Breast epithelium (tissue), 4 donors: ENCODE measurements at regions not wholly inside any gene's neighbourhood (a gene's known extent, or its start where the extent isn't known, plus 50 kb on each side); places are given as distances from the start of the nearest gene placed in this dataset.

Experiments
- DNase-seq, 2 donors: peaks; one replicate each; pipeline ENCODE4 v3.0.0-alpha.2; 2019; ENCODE audit warnings: low spot score in 2 of 2
- H3K27ac ChIP-seq, 2 donors: fragments of 200-600 bp; sonication (generic) in 1 of 2; one replicate each; pipeline ENCODE4 v1.5.1; 2016 to 2019; ENCODE audit warnings: mild to moderate bottlenecking in 1 of 2
- H3K27me3 ChIP-seq, 2 donors: fragments of 200-600 bp; sonication (generic) in 1 of 2; one replicate each; pipeline versions ENCODE4 v1.5.1 to v1.6.0; 2017 to 2019; ENCODE audit warnings: control low read depth in 1 of 2, mild to moderate bottlenecking in 1 of 2
- H3K36me3 ChIP-seq: fragments of 200-600 bp; one replicate; pipeline ENCODE4 v1.5.1; 2019
- H3K4me1 ChIP-seq, 2 donors: fragments of 200-600 bp; sonication (generic); one replicate each; pipeline ENCODE4 v1.5.1; 2016 to 2019; ENCODE audit warnings: control low read depth in 1 of 2
- H3K4me3 ChIP-seq, 3 donors: fragments of 200-600 bp; sonication (generic); 1 replicate in 2 of 3; 2 replicates in 1 of 3; pipeline ENCODE4 v1.5.1; 2016 to 2019; ENCODE audit warnings: mild to moderate bottlenecking in 3 of 3, moderate library complexity in 2 of 3
- H3K9me3 ChIP-seq, 2 donors: fragments of 200-600 bp; sonication (generic) in 1 of 2; one replicate each; pipeline ENCODE4 v1.5.1; 2016 to 2019; ENCODE audit warnings: control low read depth in 1 of 2
- POLR2A ChIP-seq: fragments of 450-650 bp; IDR thresholded peaks from one replicate; pipeline ENCODE4 v1.6.1; 2016; ENCODE audit warnings: antibody characterized with exemption, mild to moderate bottlenecking, moderate library complexity
- POLR2AphosphoS5 ChIP-seq, 3 donors: sonication (generic); formaldehyde crosslinking; IDR thresholded peaks; one replicate each; pipeline ENCODE4 v1.6.1; 2017; ENCODE audit warnings: antibody characterized with exemption in 3 of 3
- intact Hi-C: fragments of 100-400 bp; cut with DNase I; formaldehyde crosslinking; loops from one replicate; pipeline ENCODE4 v1.15.1; 2023; ENCODE audit warnings: low total_unique reads
- TF ChIP-seq, protein P1 (sequence below), 3 donors: fragments of 450-650 bp; IDR thresholded peaks; one replicate each; pipeline ENCODE4 v1.5.1; 2016 to 2017; ENCODE audit warnings: antibody characterized with exemption in 3 of 3, mild to moderate bottlenecking in 3 of 3, moderate library complexity in 3 of 3

DNA sequence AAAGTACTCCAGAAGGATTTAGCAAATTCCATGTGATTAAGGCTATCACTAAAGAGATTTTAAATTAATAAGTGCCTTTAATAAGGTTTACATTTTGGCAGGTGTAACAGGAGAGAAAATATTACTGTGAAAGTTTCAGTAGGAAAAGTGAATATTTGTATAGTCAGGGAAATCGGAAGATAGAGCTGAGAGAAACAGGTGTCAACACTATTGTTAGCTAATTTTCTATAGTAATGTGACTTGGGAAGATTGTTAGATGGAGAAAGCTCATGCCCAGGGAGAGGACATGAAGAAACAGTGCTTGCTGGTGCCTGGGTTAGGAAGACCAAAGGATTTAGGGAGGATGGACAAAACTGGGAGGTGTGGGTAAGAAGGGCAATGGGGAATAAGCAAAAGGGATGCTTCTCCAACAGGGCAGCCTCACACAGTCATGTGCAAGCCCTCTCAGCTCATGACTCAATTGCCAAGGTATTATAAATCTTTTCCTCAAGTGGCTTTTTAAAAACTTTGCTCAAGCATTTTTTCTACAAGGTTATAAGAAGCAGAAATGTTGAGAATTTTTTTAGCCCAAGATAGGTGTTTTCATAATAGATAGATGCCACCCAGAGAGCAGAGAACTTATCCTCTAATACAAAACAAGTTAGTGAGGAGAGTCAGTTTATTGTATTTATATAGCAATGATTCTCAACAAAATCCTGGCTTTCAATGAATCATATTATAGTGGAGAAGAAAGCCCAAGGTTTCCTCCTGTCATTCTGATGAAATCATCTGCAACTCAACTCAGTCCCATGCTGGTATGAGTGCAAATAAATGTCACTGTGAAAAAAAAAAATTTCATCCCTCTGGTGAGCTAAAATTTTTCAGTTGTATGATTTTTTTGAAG is 325.2 kb upstream of the NT5E start:
- Histone ChIP-seq H3K4me1 (no peaks in the 10 kb centered on the region), H3K36me3 (no peaks in the 10 kb centered on the region), H3K9me3 (no peaks in the 10 kb centered on the region), H3K27ac (no peak overlapping the region), H3K27me3 (no peaks in the 10 kb centered on the region), H3K4me3 (no peak overlapping the region)
- DNase-seq: no peak
- TF ChIP-seq POLR2A (no peak), POLR2AphosphoS5 (IDR thresholded peaks at IDR 0.05) (no peak)
- TF ChIP-seq, protein P1, sequence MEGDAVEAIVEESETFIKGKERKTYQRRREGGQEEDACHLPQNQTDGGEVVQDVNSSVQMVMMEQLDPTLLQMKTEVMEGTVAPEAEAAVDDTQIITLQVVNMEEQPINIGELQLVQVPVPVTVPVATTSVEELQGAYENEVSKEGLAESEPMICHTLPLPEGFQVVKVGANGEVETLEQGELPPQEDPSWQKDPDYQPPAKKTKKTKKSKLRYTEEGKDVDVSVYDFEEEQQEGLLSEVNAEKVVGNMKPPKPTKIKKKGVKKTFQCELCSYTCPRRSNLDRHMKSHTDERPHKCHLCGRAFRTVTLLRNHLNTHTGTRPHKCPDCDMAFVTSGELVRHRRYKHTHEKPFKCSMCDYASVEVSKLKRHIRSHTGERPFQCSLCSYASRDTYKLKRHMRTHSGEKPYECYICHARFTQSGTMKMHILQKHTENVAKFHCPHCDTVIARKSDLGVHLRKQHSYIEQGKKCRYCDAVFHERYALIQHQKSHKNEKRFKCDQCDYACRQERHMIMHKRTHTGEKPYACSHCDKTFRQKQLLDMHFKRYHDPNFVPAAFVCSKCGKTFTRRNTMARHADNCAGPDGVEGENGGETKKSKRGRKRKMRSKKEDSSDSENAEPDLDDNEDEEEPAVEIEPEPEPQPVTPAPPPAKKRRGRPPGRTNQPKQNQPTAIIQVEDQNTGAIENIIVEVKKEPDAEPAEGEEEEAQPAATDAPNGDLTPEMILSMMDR (IDR thresholded peaks at IDR 0.05): no peak
- intact Hi-C loops: loop anchor here (10.0 kb wide), 1 partner anchor 700 kb away; no protein-coding TSS in a partner anchor

DNA sequence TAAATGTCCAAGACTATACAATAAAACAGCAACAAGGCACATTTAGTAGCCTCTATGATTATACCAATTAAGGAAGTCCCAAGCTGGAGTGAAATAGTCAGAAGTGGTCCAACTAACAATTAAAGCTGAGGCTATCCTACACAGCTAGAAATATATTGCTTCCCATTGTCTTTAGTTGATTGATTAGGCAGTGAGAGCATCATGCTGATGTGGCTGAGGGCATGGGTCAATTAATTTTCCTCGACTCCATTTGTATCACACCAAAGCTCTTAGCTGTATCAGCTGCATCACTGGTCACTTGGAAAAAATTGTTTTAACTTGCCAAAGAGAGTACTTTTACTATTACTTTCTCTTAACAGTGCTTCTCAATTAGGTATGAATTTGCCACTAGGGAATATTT is 328.7 kb upstream of the NT5E start:
- no peak overlapping the region for H3K27ac ChIP-seq
- intact Hi-C loops: loop anchor here (10.0 kb wide), 1 partner anchor 696 kb away; no protein-coding TSS in a partner anchor
- no peaks in the 10 kb centered on the region for H3K36me3 ChIP-seq
- no peak for DNase-seq
- TF ChIP-seq POLR2AphosphoS5 (IDR thresholded peaks at IDR 0.05): no peak
- TF ChIP-seq, protein P1 (IDR thresholded peaks at IDR 0.05): no peak
- TF ChIP-seq POLR2A: no peak
- no peaks in the 10 kb centered on the region for H3K4me1 ChIP-seq
- no peak overlapping the region for H3K4me3 ChIP-seq
- H3K27me3 ChIP-seq: no peaks in the 10 kb centered on the region
- no peaks in the 10 kb centered on the region for H3K9me3 ChIP-seq

DNA sequence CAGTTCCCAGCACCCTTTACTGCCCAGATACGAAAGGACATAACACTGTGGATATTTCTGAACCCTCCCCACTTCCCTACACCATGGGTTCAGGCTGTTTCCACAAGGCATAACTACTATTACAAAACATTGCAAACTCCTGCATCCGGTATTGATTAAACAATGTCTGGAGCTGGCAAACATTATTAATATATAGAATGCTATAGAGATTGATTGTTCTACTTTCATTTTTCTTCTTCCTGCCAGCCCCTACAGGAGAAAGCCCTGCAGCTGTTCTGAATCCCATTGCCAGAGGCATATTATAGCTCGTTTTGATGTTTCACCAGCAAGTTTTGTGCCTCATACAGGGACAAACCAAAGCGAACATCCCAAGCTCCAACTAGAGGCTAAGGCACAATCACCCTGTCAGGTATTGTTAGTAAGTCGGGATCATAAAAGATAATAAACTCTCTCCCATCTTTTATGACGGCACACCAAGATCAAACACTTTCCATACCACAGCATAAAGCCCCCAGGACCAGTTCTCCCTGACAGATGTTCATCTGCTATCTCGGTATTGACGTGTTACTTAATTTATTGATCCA is 331.1 kb upstream of the NT5E start:
- intact Hi-C loops: no loop called here
- Histone ChIP-seq H3K27ac (no peak overlapping the region), H3K9me3 (no peaks in the 10 kb centered on the region), H3K36me3 (no peaks in the 10 kb centered on the region), H3K4me1 (no peaks in the 10 kb centered on the region), H3K27me3 (no peaks in the 10 kb centered on the region), H3K4me3 (no peak overlapping the region)
- no peak for TF ChIP-seq POLR2AphosphoS5 (IDR thresholded peaks at IDR 0.05)
- TF ChIP-seq, protein P1 (IDR thresholded peaks at IDR 0.05): no peak
- TF ChIP-seq POLR2A: no peak
- no peak for DNase-seq

DNA sequence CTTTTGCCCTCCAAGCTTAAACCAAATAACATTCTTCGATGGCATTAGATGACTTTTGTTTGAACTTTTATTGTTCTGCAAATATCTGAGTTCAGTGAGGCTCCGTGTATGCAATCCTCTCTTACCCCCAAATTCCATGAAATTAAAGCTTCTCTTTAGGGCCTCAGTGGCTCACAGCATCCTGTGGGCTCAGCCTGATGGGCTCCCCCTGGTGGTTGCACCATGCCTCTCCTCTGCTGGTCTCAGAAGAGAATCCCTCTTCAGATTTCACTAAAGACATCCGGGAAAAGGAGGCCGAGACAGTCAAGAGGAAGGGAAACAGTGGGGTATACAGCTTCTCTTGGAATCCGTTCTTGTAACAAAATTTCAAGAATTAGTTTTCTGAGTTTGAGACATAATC is 331.6 kb upstream of the NT5E start:
- H3K27me3 ChIP-seq: no peaks in the 10 kb centered on the region
- no peak overlapping the region for H3K27ac ChIP-seq

More for the DNA sequence above, 331.6 kb upstream of the NT5E start:
- Histone ChIP-seq H3K9me3 (no peaks in the 10 kb centered on the region), H3K4me1 (no peaks in the 10 kb centered on the region), H3K36me3 (no peaks in the 10 kb centered on the region), H3K4me3 (no peak overlapping the region)
- TF ChIP-seq, protein P1 (IDR thresholded peaks at IDR 0.05): no peak
- TF ChIP-seq POLR2A: no peak
- no peak for TF ChIP-seq POLR2AphosphoS5 (IDR thresholded peaks at IDR 0.05)
- DNase-seq: no peak
- intact Hi-C loops: no loop called here
